ENCODE measurements at regions not wholly inside any gene's neighbourhood (a gene's known extent, or its start where the extent isn't known, plus 50 kb on each side); places are given as distances from the start of the nearest gene placed in this dataset.

DNA sequence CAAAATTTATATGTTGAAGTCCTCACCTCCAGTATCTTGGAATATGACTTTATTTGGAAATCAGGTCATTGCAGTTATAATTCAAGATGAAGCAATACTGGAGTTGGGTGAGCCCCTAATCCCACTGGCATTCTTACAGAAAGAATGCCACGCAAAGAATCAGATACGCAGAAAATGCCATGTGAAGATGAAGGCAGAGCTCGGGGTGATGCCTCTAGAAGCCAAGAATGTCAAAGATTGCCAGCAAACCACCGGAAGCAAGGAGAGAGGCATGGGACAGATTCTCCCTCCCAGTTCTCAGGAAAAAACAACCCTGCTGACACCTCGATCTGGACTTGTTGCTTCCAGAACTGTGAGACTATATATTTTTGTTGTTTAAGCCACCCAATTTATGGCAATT lies 273.4 kb upstream of the CITED2 start:
- TF ChIP-seq, protein P1, sequence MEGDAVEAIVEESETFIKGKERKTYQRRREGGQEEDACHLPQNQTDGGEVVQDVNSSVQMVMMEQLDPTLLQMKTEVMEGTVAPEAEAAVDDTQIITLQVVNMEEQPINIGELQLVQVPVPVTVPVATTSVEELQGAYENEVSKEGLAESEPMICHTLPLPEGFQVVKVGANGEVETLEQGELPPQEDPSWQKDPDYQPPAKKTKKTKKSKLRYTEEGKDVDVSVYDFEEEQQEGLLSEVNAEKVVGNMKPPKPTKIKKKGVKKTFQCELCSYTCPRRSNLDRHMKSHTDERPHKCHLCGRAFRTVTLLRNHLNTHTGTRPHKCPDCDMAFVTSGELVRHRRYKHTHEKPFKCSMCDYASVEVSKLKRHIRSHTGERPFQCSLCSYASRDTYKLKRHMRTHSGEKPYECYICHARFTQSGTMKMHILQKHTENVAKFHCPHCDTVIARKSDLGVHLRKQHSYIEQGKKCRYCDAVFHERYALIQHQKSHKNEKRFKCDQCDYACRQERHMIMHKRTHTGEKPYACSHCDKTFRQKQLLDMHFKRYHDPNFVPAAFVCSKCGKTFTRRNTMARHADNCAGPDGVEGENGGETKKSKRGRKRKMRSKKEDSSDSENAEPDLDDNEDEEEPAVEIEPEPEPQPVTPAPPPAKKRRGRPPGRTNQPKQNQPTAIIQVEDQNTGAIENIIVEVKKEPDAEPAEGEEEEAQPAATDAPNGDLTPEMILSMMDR (IDR thresholded peaks at IDR 0.05; ENCODE audit: insufficient read depth, low read length, poor library complexity, severe bottlenecking): no peak
- no peak for TF ChIP-seq EZH2phosphoT487 (conservative IDR thresholded peaks at IDR 0.05; ENCODE audit: low read length)
